ENCODE measurements at regions not wholly inside any gene's neighbourhood (a gene's known extent, or its start where the extent isn't known, plus 50 kb on each side); places are given as distances from the start of the nearest gene placed in this dataset.

DNA sequence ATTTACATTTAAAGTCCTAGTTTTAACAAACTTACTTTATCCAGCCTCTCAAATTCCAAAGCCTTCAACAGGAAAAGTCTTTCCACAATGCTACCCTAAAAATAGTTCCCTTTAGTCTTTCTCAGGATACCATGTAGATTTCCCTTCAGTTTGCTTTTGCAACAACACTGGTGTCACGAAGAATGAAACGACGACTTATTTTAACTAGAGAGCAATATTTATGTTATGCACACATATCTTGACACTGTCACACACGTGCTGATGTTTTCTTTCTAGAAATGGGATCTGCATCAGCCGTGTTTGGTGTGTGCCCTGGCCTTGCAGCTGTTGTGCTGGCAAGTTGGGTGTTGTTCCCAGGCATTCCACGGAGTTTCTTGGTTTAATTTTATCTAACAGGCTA is 75.5 kb downstream of the SIPA1L2 start:
- TF ChIP-seq CTCF (IDR thresholded peaks at IDR 0.05; ENCODE audit: low read length), result no peak
- no peak for TF ChIP-seq EZH2phosphoT487 (IDR thresholded peaks at IDR 0.05; ENCODE audit: low read length)
- no peak for TF ChIP-seq EZH2 (optimal IDR thresholded peaks at IDR 0.05; ENCODE audit: low read depth, low read length)
